22Rv1 (cell line): ENCODE measurements at regions not wholly inside any gene's neighbourhood (a gene's known extent, or its start where the extent isn't known, plus 50 kb on each side); places are given as distances from the start of the nearest gene placed in this dataset.

Source experiments
- CTCF ChIP-seq: fragments of 450-650 bp; IDR thresholded peaks from 2 replicates; pipeline ENCODE4 v1.5.1; 2017; ENCODE audit warnings: mild to moderate bottlenecking
- ZFX ChIP-seq: fragments of 450-650 bp; IDR thresholded peaks from 2 replicates; pipeline ENCODE4 v1.6.1; 2017; ENCODE audit warnings: antibody characterized with exemption, borderline replicate concordance

- no peak for TF ChIP-seq CTCF
- TF ChIP-seq ZFX, result no peak
Observed at GRCh38 chr2:38146275-38146906, 70.4 kb upstream of the CYP1B1 start.
